Endothelial cell of umbilical vein (primary cell): ENCODE measurements at regions not wholly inside any gene's neighbourhood (a gene's known extent, or its start where the extent isn't known, plus 50 kb on each side); places are given as distances from the start of the nearest gene placed in this dataset.

Experiments used
- MYC ChIP-seq: IDR thresholded peaks from one replicate; pipeline ENCODE4 v1.6.1; 2011; ENCODE audit warnings: mild to moderate bottlenecking, low read depth, low read length
- TF ChIP-seq, protein P1 (sequence below), 2 donors: IDR thresholded peaks; 1 replicate in 1 of 2; 2 replicates in 1 of 2; pipeline ENCODE4 v1.5.1; 2011; ENCODE audit warnings: low read length in 2 of 2, mild to moderate bottlenecking in 2 of 2, moderate library complexity in 2 of 2, control low read depth in 1 of 2, inconsistent platforms in 1 of 2, low read depth in 1 of 2; ENCODE audit not compliant: insufficient read depth in 1 of 2; ENCODE audit errors: extremely low read depth in 1 of 2

DNA sequence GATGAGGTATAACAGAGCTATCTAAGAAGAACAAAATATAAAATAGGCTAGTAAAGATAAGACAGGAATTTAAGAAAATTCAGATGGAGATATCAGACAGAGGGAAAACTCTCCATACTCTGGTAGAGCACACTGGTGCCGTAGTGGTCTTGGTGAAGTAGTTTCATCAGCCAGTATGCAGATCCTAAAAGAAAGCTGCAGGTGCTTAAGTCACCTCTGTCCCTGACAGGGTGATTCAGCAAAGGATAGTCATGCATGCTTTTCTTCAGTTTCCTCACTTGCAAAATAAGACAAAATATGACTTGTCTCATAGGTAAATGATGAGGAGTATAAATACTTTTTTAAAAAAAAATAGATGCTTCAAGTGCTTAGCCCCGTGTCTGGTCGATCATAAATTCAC, 794.9 kb downstream of the TNS3 start:
- TF ChIP-seq MYC, result no peak
- TF ChIP-seq, protein P1, sequence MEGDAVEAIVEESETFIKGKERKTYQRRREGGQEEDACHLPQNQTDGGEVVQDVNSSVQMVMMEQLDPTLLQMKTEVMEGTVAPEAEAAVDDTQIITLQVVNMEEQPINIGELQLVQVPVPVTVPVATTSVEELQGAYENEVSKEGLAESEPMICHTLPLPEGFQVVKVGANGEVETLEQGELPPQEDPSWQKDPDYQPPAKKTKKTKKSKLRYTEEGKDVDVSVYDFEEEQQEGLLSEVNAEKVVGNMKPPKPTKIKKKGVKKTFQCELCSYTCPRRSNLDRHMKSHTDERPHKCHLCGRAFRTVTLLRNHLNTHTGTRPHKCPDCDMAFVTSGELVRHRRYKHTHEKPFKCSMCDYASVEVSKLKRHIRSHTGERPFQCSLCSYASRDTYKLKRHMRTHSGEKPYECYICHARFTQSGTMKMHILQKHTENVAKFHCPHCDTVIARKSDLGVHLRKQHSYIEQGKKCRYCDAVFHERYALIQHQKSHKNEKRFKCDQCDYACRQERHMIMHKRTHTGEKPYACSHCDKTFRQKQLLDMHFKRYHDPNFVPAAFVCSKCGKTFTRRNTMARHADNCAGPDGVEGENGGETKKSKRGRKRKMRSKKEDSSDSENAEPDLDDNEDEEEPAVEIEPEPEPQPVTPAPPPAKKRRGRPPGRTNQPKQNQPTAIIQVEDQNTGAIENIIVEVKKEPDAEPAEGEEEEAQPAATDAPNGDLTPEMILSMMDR (IDR thresholded peaks at IDR 0.05; ENCODE audit: extremely low read depth in 1 of 2, insufficient read depth in 1 of 2, low read depth in 1 of 2, low read length in 2 of 2), result no peak
